NCI-H526 (cell line): ENCODE measurements at regions not wholly inside any gene's neighbourhood (a gene's known extent, or its start where the extent isn't known, plus 50 kb on each side); places are given as distances from the start of the nearest gene placed in this dataset.
A peak's percentile ranks its signal among the peaks of the same experiment; 100 is the strongest.
"Not testable (repeated sequence)": the region's sequence is repeated elsewhere in the genome, so short reads cannot be mapped to it uniquely, and the experiment has no call there.

Experiments
- DNase-seq, 2 experiments: peaks; one replicate each; lab custom pipeline; 2025; lab: John Stamatoyannopoulos, UW

- no peak for DNase-seq
Measured at GRCh38 chr3:72276806-72277205, 491.9 kb upstream of the PROK2 start.

GRCh38 chr3:72275331-72275751 lies 490.4 kb upstream of the PROK2 start:
- DNase-seq, result no peak

GRCh38 chr3:72274493-72275330 lies 489.8 kb upstream of the PROK2 start:
- no peak for DNase-seq

- no peak for DNase-seq
Measured at GRCh38 chr3:72273615-72274014, 488.7 kb upstream of the PROK2 start.

- DNase-seq, result no peak
Measured at GRCh38 chr3:72272356-72272755, 487.4 kb upstream of the PROK2 start.

GRCh38 chr3:72271923-72272322 lies 487.0 kb upstream of the PROK2 start:
- no peak for DNase-seq

- no peak for DNase-seq
Measured at GRCh38 chr3:72271216-72271615, 486.3 kb upstream of the PROK2 start.

GRCh38 chr3:72270730-72271129 lies 485.8 kb upstream of the PROK2 start:
- DNase-seq, result no peak

- no peak for DNase-seq
Measured at GRCh38 chr3:72270072-72270681, 485.2 kb upstream of the PROK2 start.

- DNase-seq, result no peak
Measured at GRCh38 chr3:72269475-72269874, 484.5 kb upstream of the PROK2 start.

GRCh38 chr3:72266921-72267524 lies 482.1 kb upstream of the PROK2 start:
- not testable (repeated sequence) for DNase-seq

GRCh38 chr3:72266016-72266370 lies 481.0 kb upstream of the PROK2 start:
- DNase-seq, result no peak

- DNase-seq, result peak in 1 of 2 experiments; percentile 21
Measured at GRCh38 chr3:72265256-72266015, 480.5 kb upstream of the PROK2 start.

GRCh38 chr3:72263223-72263990 lies 478.5 kb upstream of the PROK2 start:
- no peak for DNase-seq

- no peak for DNase-seq
Measured at GRCh38 chr3:72262736-72263135, 477.8 kb upstream of the PROK2 start.

- no peak for DNase-seq
Measured at GRCh38 chr3:72261566-72262564, 476.9 kb upstream of the PROK2 start.

- no peak for DNase-seq
Measured at GRCh38 chr3:72260588-72260910, 475.6 kb upstream of the PROK2 start.

- no peak for DNase-seq
Measured at GRCh38 chr3:72259755-72260587, 475.0 kb upstream of the PROK2 start.

- no peak for DNase-seq
Measured at GRCh38 chr3:72258361-72259141, 473.6 kb upstream of the PROK2 start.
